Tibial nerve (tissue), 4 donors: ENCODE measurements at regions not wholly inside any gene's neighbourhood (a gene's known extent, or its start where the extent isn't known, plus 50 kb on each side); places are given as distances from the start of the nearest gene placed in this dataset.

Experiments used
- CTCF ChIP-seq, 5 experiments: fragments of 200-600 bp in 3 of 5; fragments of 450-650 bp in 2 of 5; sonication (generic) in 3 of 5; IDR thresholded peaks; one replicate each; pipeline ENCODE4 v1.5.1; 2016 to 2019; ENCODE audit warnings: antibody characterized with exemption in 5 of 5, mild to moderate bottlenecking in 3 of 5, moderate library complexity in 2 of 5
- EP300 ChIP-seq, 2 donors: sonication (generic); formaldehyde crosslinking; IDR thresholded peaks; one replicate each; pipeline ENCODE4 v1.6.1; 2017; ENCODE audit warnings: antibody characterized with exemption in 2 of 2, mild to moderate bottlenecking in 1 of 2
- POLR2A ChIP-seq, 2 donors: fragments of 450-650 bp; IDR thresholded peaks; one replicate each; pipeline ENCODE4 v1.6.1; 2017; ENCODE audit warnings: antibody characterized with exemption in 2 of 2, mild to moderate bottlenecking in 2 of 2, moderate library complexity in 2 of 2

DNA sequence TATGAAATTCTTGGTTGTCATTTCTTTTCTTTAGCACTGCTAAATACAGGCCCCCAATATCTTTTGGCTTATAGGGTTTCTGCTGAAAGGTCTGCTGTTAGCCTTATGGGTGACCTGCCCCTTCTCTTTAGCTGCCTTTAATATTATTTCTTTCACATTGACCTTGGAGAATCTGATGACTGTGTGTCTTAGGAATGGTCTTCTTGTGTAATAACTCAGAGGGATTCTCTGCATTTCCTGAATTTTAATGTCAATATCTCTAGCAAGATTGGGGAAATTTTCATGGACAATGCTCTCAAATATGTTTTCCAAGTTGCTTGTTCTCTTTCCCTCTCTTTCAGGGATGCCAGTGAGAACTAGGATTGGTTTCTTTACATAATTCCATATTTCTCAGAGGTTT lies 292.4 kb downstream of the SLC7A11 start:
- TF ChIP-seq CTCF (IDR thresholded peaks at IDR 0.05): no peak
- TF ChIP-seq POLR2A (IDR thresholded peaks at IDR 0.05): no peak
- TF ChIP-seq EP300 (IDR thresholded peaks at IDR 0.05): no peak
